T47D (cell line): ENCODE measurements at regions not wholly inside any gene's neighbourhood (a gene's known extent, or its start where the extent isn't known, plus 50 kb on each side); places are given as distances from the start of the nearest gene placed in this dataset.

ENCODE experiments used
- DNase-seq, 2 experiments: peaks; one replicate each; pipeline versions ENCODE4 v3.0.0 to v3.0.0-alpha.2; 2011 to 2012; ENCODE audit warnings: low read depth in 1 of 2, low spot score in 1 of 2
- JUND ChIP-seq: IDR thresholded peaks from 2 replicates; pipeline ENCODE4 v1.6.1; 2012; ENCODE audit warnings: low read depth
- in situ Hi-C: cut with HindIII; loops from 2 replicates; pipeline ENCODE4 v1.10.0; 2016; ENCODE audit warnings: low sequenced_read_pairs, low pct_unique_long_range_greater_than_20kb

- no peak for DNase-seq
- no peak for TF ChIP-seq JUND
- in situ Hi-C loops, result no loop called here
These were observed 1169.4 kb upstream of the ZEB2 start for GRCh38 chr2:145689277-145689676.

GRCh38 chr2:145688156-145688555 lies 1168.2 kb upstream of the ZEB2 start:
- TF ChIP-seq JUND, result no peak
- in situ Hi-C loops, result no loop called here
- DNase-seq, result no peak

DNA sequence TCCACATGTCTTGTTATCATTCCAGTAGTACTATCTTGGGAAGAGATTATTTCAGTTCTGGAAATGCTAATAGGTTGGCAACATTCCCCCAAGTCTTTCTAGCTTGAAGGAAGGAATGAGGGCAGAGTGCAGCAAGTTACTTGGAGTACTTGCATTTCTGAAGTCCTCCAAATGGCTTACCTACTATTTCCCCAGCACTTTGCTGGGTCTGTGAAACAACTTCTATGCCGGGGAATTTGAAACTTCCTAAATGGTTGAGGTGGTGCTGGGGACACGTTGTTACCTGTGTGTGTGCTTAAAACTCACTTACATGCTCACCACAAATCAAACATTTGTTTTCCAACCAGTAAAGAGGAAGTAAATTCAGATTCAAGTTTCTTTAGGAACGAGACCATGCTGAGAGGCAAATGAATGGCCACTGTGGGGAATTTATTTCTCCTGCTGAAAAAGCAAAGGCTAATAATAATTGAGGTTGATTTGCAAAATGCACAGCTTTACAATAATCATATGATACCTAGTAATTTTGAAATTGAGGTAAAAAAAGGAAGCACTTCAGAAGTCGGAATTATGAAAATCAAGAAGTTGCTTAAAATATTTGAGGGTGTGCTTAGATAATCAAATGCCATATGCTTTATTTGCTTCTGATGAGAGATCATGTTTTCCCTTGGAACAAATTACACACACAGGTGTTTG lies 1167.7 kb upstream of the ZEB2 start:
- TF ChIP-seq JUND, result no peak
- peak in 1 of 2 experiments; percentile 39 for DNase-seq
- in situ Hi-C loops, result no loop called here

DNA sequence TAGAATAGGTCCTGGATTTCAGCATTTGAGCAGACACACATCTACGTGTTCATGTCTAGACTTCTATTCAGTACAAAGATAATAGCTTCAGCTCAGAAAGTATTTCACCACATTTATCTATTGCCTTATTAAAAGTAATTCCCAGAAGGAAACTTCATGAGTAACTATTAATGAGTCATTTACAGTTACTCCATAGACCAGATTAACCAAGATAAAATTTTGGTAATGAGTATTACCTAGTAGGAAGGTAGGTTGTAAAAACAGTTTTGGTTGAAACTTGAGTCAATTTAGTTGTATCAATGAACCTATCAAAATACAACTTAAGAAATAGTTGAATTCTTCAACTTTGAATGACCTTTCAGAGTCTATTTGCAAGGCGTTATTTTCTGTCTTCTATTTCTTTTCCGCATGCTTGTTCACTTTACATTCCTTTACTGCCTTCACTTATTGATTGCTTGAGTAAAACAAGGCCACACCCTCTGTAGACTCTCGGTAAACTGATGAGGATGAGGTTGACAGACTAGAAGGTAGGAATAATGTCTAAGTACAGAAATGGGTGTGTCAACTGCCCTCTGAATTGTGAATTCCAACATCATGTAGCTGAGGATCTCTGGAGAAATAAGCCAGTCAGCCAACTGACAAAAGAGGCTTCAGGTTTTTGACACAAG lies 1165.6 kb upstream of the ZEB2 start:
- in situ Hi-C loops, result no loop called here
- peak in 1 of 2 experiments; percentile 0 for DNase-seq
- TF ChIP-seq JUND, result no peak

DNA sequence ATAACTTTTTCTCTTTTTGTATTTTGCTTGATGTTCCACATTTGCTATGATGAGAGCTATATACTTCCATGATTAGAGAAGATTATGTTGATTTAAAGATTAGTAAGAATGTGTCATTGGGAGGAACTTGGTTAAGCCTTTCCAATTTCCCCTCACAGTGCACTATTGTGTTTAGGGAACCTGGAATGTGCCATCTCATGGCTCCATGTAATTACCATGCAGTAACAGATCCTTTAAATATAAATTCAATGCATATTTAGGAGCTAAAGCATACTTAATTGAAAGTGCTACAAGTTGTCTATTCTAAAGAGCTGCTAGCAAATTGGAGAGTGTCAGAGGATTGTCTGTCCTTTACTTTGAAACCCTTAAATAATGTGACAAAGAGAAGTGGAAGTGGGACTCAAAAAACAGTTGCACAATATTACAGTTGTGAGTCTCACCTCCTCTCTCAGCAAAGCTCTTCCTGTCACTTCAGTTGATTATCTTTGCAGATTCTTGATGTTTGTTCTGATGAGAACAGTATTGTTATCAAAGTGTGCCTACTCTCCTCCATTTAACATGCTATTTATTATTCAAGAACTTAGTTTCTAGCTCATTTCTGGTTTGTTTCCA lies 1162.7 kb upstream of the ZEB2 start:
- in situ Hi-C loops, result no loop called here
- no peak for DNase-seq
- no peak for TF ChIP-seq JUND

- TF ChIP-seq JUND, result no peak
- in situ Hi-C loops, result no loop called here
- DNase-seq, result no peak
These were observed 1160.4 kb upstream of the ZEB2 start for GRCh38 chr2:145680276-145680675.

- TF ChIP-seq JUND, result no peak
- in situ Hi-C loops, result no loop called here
- no peak for DNase-seq
These were observed 1157.5 kb upstream of the ZEB2 start for GRCh38 chr2:145677371-145677770.

DNA sequence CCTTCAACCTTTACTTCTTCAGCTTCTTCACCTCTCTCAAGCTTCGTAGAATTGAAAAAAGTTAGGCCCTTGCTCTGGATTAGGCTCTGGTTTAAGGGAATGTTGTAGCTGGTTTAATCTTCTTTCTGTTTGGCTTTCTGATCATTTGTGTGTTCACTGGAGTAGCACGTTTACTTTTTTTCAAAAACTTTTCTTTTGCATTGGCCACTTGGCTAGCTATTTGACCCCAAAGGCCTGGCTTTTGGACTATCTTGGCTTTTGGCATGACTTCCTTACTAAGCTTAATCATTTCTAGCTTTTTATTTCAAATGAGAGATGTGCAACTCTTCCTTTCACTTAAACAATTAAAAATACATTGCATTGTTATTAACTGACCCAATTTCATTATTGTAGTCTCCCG lies 1154.8 kb upstream of the ZEB2 start:
- TF ChIP-seq JUND, result no peak
- in situ Hi-C loops, result no loop called here
- DNase-seq, result no peak

DNA sequence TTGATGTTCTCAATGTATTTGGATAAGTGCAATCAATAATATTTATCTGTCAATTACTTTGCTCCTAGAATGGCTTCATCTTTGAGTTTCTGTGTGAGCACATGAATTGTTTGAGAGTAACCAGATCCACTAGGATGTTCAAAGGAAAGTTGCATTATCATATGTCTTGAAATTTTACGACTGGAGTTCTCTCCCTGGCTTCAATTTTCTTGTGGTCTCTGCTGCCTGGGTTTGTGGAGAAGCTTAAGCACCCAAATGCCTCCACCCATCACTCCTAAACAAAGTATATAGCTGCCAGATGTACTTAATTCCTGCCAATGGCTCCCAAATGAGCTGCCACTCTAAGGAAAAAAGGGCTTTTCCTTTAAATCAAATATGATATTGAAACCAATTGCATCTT lies 1149.4 kb upstream of the ZEB2 start:
- in situ Hi-C loops, result no loop called here
- no peak for TF ChIP-seq JUND
- DNase-seq, result no peak

DNA sequence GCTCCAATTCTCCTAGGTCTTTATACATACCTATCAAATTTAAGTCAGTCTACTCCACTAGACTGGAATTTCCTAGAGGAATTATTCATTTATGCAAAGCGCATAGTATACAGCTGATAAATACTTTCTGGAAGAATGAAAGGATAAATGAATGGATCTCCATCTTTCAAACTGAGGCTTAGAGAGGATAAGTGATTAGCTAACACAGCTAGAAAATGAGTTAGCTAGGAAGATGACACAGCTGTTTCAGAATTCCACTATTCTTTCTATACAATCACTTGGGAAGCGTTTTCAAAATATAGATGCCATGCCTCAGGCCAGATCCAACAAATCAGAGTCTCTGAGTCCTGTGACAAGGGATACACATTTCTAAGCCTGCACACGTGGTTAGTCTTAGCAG lies 1146.6 kb upstream of the ZEB2 start:
- TF ChIP-seq JUND, result no peak
- in situ Hi-C loops, result no loop called here
- DNase-seq, result no peak

DNA sequence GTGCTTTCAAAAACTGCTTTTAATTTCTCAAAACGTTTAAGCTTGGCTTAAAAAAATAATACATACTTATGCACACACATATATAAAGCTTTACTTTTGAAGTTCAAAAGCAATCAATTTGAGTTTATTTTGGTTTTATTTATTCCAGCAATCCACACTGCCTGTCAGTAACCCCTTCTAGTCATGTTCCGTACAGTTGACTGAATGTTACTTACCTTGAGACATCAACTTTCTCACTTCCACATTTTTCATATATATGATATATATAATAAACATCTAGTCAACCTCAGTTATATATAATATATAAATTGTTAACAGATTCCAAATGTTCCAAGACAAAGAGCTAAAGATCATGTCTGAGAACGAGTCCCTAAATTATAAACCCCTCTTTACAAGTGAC lies 1137.3 kb upstream of the ZEB2 start:
- in situ Hi-C loops, result no loop called here
- no peak for DNase-seq
- no peak for TF ChIP-seq JUND

DNA sequence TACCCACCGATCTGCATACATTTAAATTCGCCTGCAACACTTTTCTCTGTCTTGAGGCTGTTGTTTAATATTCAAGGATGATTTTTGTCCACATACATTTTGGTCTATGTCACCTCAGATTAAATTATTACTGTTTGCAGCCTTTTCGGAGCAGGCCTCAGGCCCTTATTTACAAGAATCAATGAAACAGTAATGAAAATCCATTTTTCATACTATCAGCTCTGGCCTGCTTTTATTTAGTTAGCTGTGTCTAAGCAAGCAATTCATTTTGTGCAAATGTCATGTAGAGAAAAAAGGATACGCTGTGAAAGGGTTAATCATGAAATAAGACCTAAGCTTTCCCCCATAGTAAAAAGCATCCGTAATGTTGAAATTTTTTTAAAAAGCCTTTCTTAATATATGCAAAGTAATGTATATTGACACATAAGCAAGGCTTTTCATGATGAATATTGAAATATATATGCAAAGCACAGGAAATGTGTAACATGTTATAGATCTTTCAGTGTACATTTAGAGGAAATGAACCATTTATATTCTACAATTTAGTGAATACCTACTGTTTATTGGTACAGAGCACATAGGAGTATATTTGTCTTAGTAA lies 1135.3 kb upstream of the ZEB2 start:
- DNase-seq, result no peak
- in situ Hi-C loops, result no loop called here

DNA sequence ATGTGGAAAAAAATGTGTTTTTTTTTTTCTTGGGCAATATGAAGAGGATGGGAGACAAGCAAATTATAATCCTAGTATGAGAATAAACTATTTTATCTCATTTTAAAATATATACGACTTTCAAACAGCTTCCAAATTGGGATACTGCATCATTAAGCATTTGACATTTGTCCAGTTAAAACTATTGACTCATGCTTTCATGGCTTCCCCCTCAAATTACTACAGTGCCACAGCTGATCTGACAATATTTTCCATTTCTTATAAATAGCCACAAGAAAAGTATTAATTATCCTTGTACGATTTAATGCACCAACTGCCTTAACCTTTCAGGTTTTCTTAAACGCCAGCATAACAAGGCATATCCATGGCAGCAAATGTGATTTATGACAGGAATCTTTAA lies 1134.8 kb upstream of the ZEB2 start:
- in situ Hi-C loops, result no loop called here
- DNase-seq, result no peak
- TF ChIP-seq JUND, result no peak

More for the DNA sequence above, 1135.3 kb upstream of the ZEB2 start:
- no peak for TF ChIP-seq JUND
